PFSK-1 (cell line): ENCODE measurements at regions not wholly inside any gene's neighbourhood (a gene's known extent, or its start where the extent isn't known, plus 50 kb on each side); places are given as distances from the start of the nearest gene placed in this dataset.

Experiments used
- POLR2AphosphoS5 ChIP-seq: IDR thresholded peaks from 2 replicates; pipeline ENCODE4 v1.6.1; 2012; ENCODE audit warnings: low read depth, mild to moderate bottlenecking, control low read depth, low read length, moderate library complexity
- REST ChIP-seq, 2 experiments: IDR thresholded peaks; 2 replicates each; pipeline versions ENCODE4 v1.6.1 to v1.8.0; 2011 to 2012; ENCODE audit warnings: low read depth in 2 of 2, low read length in 2 of 2, control low read depth in 1 of 2, inconsistent platforms in 1 of 2, mild to moderate bottlenecking in 1 of 2, moderate library complexity in 1 of 2; ENCODE audit not compliant: insufficient read depth in 1 of 2
- SIN3A ChIP-seq: IDR thresholded peaks from 2 replicates; pipeline ENCODE4 v1.6.1; 2012; ENCODE audit warnings: mild to moderate bottlenecking, low read length, moderate library complexity, borderline replicate concordance; ENCODE audit not compliant: insufficient read depth
- TAF1 ChIP-seq: IDR thresholded peaks from 2 replicates; pipeline ENCODE4 v1.6.1; 2012; ENCODE audit warnings: low read length, control low read depth, borderline replicate concordance; ENCODE audit not compliant: insufficient read depth

GRCh38 chr14:43204816-43205215 is 1302.3 kb downstream of the FSCB start:
- TF ChIP-seq REST (IDR thresholded peaks at IDR 0.05; ENCODE audit: insufficient read depth in 1 of 2, low read depth in 2 of 2, low read length in 2 of 2) (no peak), POLR2AphosphoS5 (no peak), TAF1 (no peak), SIN3A (no peak)
